Type B pancreatic cell (in vitro differentiated cells): ENCODE measurements at regions not wholly inside any gene's neighbourhood (a gene's known extent, or its start where the extent isn't known, plus 50 kb on each side); places are given as distances from the start of the nearest gene placed in this dataset.
"Not testable (repeated sequence)": the region's sequence is repeated elsewhere in the genome, so short reads cannot be mapped to it uniquely, and the experiment has no call there.

ENCODE experiments used
- DNase-seq: peaks from one replicate; pipeline ENCODE4 v3.0.0; 2021; ENCODE audit warnings: mixed read lengths; ENCODE audit not compliant: unreplicated experiment; ENCODE audit errors: extremely low spot score
- H3K27ac Mint-ChIP-seq: 2 replicates; pipeline ENCODE4 v1.8.0; 2021; ENCODE audit warnings: mild to moderate bottlenecking, mixed read lengths
- H3K27me3 Mint-ChIP-seq: 2 replicates; pipeline ENCODE4 v1.8.0; 2021; ENCODE audit warnings: mixed read lengths
- H3K36me3 Mint-ChIP-seq: 2 replicates; pipeline ENCODE4 v1.8.0; 2021; ENCODE audit warnings: mixed read lengths
- H3K4me1 Mint-ChIP-seq: one replicate; pipeline ENCODE4 v1.8.0; 2021; ENCODE audit warnings: mixed read lengths; ENCODE audit not compliant: unreplicated experiment
- H3K4me3 Mint-ChIP-seq: 2 replicates; pipeline ENCODE4 v1.8.0; 2021; ENCODE audit warnings: mild to moderate bottlenecking, mixed read lengths
- H3K9me3 Mint-ChIP-seq: 2 replicates; pipeline ENCODE4 v1.8.0; 2021; ENCODE audit warnings: mixed read lengths
- CTCF ChIP-seq: fragments of 200-600 bp; sonication (generic); conservative IDR thresholded peaks from 2 replicates; pipeline ENCODE4 v1.5.0; 2021; ENCODE audit warnings: antibody characterized with exemption, mild to moderate bottlenecking

GRCh38 chr6:159414711-159415110, 245.5 kb downstream of the FNDC1 start:
- no peak for TF ChIP-seq CTCF
- DNase-seq, result no peak
- H3K4me3 Mint-ChIP-seq, result no peak overlapping the region
- no peaks in the 10 kb centered on the region for H3K9me3 Mint-ChIP-seq
- peaks cover 19% of the 10 kb centered on the region for H3K27me3 Mint-ChIP-seq
- H3K4me1 Mint-ChIP-seq, result no peaks in the 10 kb centered on the region
- H3K36me3 Mint-ChIP-seq, result no peaks in the 10 kb centered on the region
- no peak overlapping the region for H3K27ac Mint-ChIP-seq

GRCh38 chr6:159407211-159407780, 238.1 kb downstream of the FNDC1 start:
- H3K27ac Mint-ChIP-seq, H3K9me3 Mint-ChIP-seq, DNase-seq, H3K36me3 Mint-ChIP-seq, H3K4me1 Mint-ChIP-seq, H3K4me3 Mint-ChIP-seq: not testable (repeated sequence)
- H3K27me3 Mint-ChIP-seq, result peaks cover 14% of the 10 kb centered on the region

GRCh38 chr6:159404296-159404695, 235.1 kb downstream of the FNDC1 start:
- Mint-ChIP-seq H3K27ac (no peak overlapping the region), H3K4me3 (no peak overlapping the region), H3K9me3 (no peaks in the 10 kb centered on the region), H3K4me1 (no peaks in the 10 kb centered on the region), H3K36me3 (no peaks in the 10 kb centered on the region), H3K27me3 (no peaks in the 10 kb centered on the region)
- TF ChIP-seq CTCF, result no peak
- no peak for DNase-seq

DNA sequence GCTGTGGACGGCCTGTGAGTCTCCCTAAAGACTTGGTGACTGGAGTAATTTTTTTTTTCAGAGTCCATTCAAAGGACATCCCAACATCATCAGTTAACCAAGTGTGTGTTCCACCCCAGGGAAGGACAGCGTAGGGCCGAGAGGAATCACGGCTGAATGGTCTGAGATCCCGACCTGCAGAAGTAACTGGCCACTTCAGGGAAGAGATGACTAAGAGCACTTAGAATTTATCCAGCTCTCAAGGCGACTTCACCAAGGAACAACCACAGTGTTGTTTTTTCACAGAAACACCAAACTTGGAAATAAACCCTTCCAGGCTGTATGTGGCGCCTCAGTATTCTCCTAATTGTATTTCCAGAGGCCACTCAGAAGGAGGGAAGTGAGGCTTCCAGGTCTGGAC, 231.6 kb downstream of the FNDC1 start:
- Mint-ChIP-seq H3K27me3 (no peaks in the 10 kb centered on the region), H3K36me3 (no peaks in the 10 kb centered on the region), H3K4me3 (no peak overlapping the region), H3K4me1 (no peaks in the 10 kb centered on the region), H3K9me3 (no peaks in the 10 kb centered on the region), H3K27ac (no peak overlapping the region)
- no peak for TF ChIP-seq CTCF
- DNase-seq, result no peak

DNA sequence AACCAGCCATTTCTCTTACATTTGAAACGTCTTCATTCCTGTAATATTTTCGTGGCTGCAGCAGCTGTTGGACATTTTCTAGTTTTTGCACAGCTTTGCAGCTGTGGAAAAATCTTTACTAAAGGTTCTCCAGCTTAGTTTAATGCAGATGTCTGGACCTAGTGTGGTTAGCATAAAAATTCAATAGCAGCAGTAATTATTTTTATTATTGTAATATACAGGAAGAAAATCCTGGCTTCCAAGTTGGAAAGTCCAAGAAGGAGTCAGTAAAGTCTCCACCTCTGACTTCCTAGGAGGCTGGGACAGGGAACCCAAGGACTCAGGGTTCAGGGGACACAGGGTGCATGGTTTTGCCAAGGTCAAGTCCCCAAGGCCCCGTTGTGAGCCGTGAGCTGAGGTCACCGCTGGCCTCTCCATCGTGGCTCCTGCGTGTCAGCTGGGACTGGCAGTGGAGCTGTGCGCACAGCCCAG, 230.6 kb downstream of the FNDC1 start:
- DNase-seq, result no peak
- no peak overlapping the region for H3K4me3 Mint-ChIP-seq
- no peak overlapping the region for H3K27ac Mint-ChIP-seq
- no peaks in the 10 kb centered on the region for H3K9me3 Mint-ChIP-seq
- H3K4me1 Mint-ChIP-seq, result no peaks in the 10 kb centered on the region
- TF ChIP-seq CTCF, result no peak
- no peaks in the 10 kb centered on the region for H3K36me3 Mint-ChIP-seq
- H3K27me3 Mint-ChIP-seq, result no peaks in the 10 kb centered on the region

- Mint-ChIP-seq H3K9me3 (no peaks in the 10 kb centered on the region), H3K27me3 (no peaks in the 10 kb centered on the region), H3K4me1 (no peaks in the 10 kb centered on the region), H3K27ac (no peak overlapping the region), H3K4me3 (no peak overlapping the region), H3K36me3 (no peaks in the 10 kb centered on the region)
- no peak for DNase-seq
- TF ChIP-seq CTCF, result no peak
Observed at GRCh38 chr6:159398633-159399032, 229.4 kb downstream of the FNDC1 start.
